ENCODE measurements at regions not wholly inside any gene's neighbourhood (a gene's known extent, or its start where the extent isn't known, plus 50 kb on each side); places are given as distances from the start of the nearest gene placed in this dataset.

GRCh38 chr6:165008971-165009370, 300.4 kb downstream of the C6orf118 start:
- Histone ChIP-seq H3K4me3 (no peak overlapping the region), H3K36me3 (no peaks in the 10 kb centered on the region), H3K27me3 (no peaks in the 10 kb centered on the region), H3K4me1 (no peaks in the 10 kb centered on the region), H3K9me3 (no peaks in the 10 kb centered on the region), H3K27ac (replicated peaks in 1 of 4) (no peak overlapping the region)
- no peak for DNase-seq (ENCODE audit: extremely low spot score)
- intact Hi-C loops (cut with DNase I), result no loop called here
- 69% methylated on average over 4 of the region's 4 CpGs for WGBS
- TF ChIP-seq CTCF (IDR thresholded peaks at IDR 0.05), result no peak
- TF ChIP-seq POLR2AphosphoS5 (IDR thresholded peaks at IDR 0.05), result no peak
- TF ChIP-seq POLR2A (IDR thresholded peaks at IDR 0.05; ENCODE audit: low read depth), result no peak
- no peak for TF ChIP-seq EP300 (IDR thresholded peaks at IDR 0.05)

- intact Hi-C loops (cut with DNase I), result no loop called here
- WGBS, result 84% methylated on average over 11 of the region's 11 CpGs
- H3K9me3 ChIP-seq, result peaks cover 0 to 5% (median 0%) of the 10 kb centered on the region in 4 donors
- TF ChIP-seq POLR2A (IDR thresholded peaks at IDR 0.05; ENCODE audit: low read depth), result no peak
- TF ChIP-seq CTCF (IDR thresholded peaks at IDR 0.05), result no peak
- TF ChIP-seq POLR2AphosphoS5 (IDR thresholded peaks at IDR 0.05), result no peak
- no peak for TF ChIP-seq EP300 (IDR thresholded peaks at IDR 0.05)
- H3K36me3 ChIP-seq, result no peaks in the 10 kb centered on the region
- no peaks in the 10 kb centered on the region for H3K4me1 ChIP-seq
- no peak overlapping the region for H3K27ac ChIP-seq (replicated peaks in 1 of 4)
- no peak overlapping the region for H3K4me3 ChIP-seq
- DNase-seq (ENCODE audit: extremely low spot score), result no peak
- no peaks in the 10 kb centered on the region for H3K27me3 ChIP-seq
Observed at GRCh38 chr6:165002866-165003265, 306.5 kb downstream of the C6orf118 start.

GRCh38 chr6:165002358-165002757, 307.0 kb downstream of the C6orf118 start:
- Histone ChIP-seq H3K4me1 (no peaks in the 10 kb centered on the region), H3K9me3 (peaks cover 0 to 5% (median 0%) of the 10 kb centered on the region in 4 donors), H3K27me3 (no peaks in the 10 kb centered on the region), H3K27ac (replicated peaks in 1 of 4) (no peak overlapping the region), H3K4me3 (no peak overlapping the region), H3K36me3 (no peaks in the 10 kb centered on the region)
- no peak for DNase-seq (ENCODE audit: extremely low spot score)
- WGBS, result 91% methylated on average over 4 of the region's 4 CpGs
- intact Hi-C loops (cut with DNase I), result no loop called here
- no peak for TF ChIP-seq POLR2AphosphoS5 (IDR thresholded peaks at IDR 0.05)
- no peak for TF ChIP-seq POLR2A (IDR thresholded peaks at IDR 0.05; ENCODE audit: low read depth)
- TF ChIP-seq CTCF (IDR thresholded peaks at IDR 0.05), result no peak
- TF ChIP-seq EP300 (IDR thresholded peaks at IDR 0.05), result no peak

GRCh38 chr6:165001502-165002157, 307.8 kb downstream of the C6orf118 start:
- intact Hi-C loops (cut with DNase I), result no loop called here
- H3K4me1 ChIP-seq, result no peaks in the 10 kb centered on the region
- no peak overlapping the region for H3K4me3 ChIP-seq
- TF ChIP-seq POLR2A (IDR thresholded peaks at IDR 0.05; ENCODE audit: low read depth), result no peak
- H3K27me3 ChIP-seq, result no peaks in the 10 kb centered on the region
- no peak overlapping the region for H3K27ac ChIP-seq (replicated peaks in 1 of 4)
- no peaks in the 10 kb centered on the region for H3K36me3 ChIP-seq
- DNase-seq (ENCODE audit: extremely low spot score), result no peak
- WGBS, result 86% methylated on average over 17 of the region's 33 CpGs
- peaks cover 0 to 5% (median 0%) of the 10 kb centered on the region in 4 donors for H3K9me3 ChIP-seq

- intact Hi-C loops (cut with DNase I), result no loop called here
- Histone ChIP-seq H3K4me1 (no peaks in the 10 kb centered on the region), H3K36me3 (no peaks in the 10 kb centered on the region), H3K9me3 (peaks cover 0 to 5% (median 0%) of the 10 kb centered on the region in 4 donors), H3K27me3 (no peaks in the 10 kb centered on the region), H3K4me3 (no peak overlapping the region), H3K27ac (replicated peaks in 1 of 4) (no peak overlapping the region)
- WGBS, result 85% methylated on average over 8 of the region's 8 CpGs
- no peak for TF ChIP-seq POLR2A (IDR thresholded peaks at IDR 0.05; ENCODE audit: low read depth)
- TF ChIP-seq EP300 (IDR thresholded peaks at IDR 0.05), result no peak
- no peak for TF ChIP-seq CTCF (IDR thresholded peaks at IDR 0.05)
- no peak for TF ChIP-seq POLR2AphosphoS5 (IDR thresholded peaks at IDR 0.05)
- DNase-seq (ENCODE audit: extremely low spot score), result no peak
Observed at GRCh38 chr6:164998297-164998696, 311.1 kb downstream of the C6orf118 start.

Measured in esophagus muscularis mucosa (tissue), 4 donors.